A549 (cell line): ENCODE measurements at regions not wholly inside any gene's neighbourhood (a gene's known extent, or its start where the extent isn't known, plus 50 kb on each side); places are given as distances from the start of the nearest gene placed in this dataset.

ENCODE experiments used
- ATAC-seq, 2 experiments: fragments of 200-7000 bp in 1 of 2; fragments of >200 bp in 1 of 2; cut with Nextera tagmentation in 1 of 2; cut with Tn5 transposase in 1 of 2; 3 replicates each; pipeline versions ENCODE4 v1.8.0 to v1.9.1; 2018 to 2020; ENCODE audit warnings: mild to moderate bottlenecking in 1 of 2, moderate library complexity in 1 of 2
- CTCF ChIA-PET: fragments of 300-600 bp; sonication (Branson Sonifier 250); formaldehyde crosslinking; extraction: SDS; loops from one replicate; lab custom pipeline; 2021; ENCODE audit warnings: antibody characterized with exemption, inconsistent platforms; lab: Yijun Ruan, JAX
- POLR2A ChIA-PET: fragments of 350-600 bp; formaldehyde crosslinking; extraction: SDS; loops from one replicate; lab custom pipeline; 2021; ENCODE audit warnings: antibody characterized with exemption, inconsistent platforms; lab: Yijun Ruan, JAX
- DNase-seq, 2 experiments: peaks; one replicate each; pipeline versions ENCODE4 v3.0.0 to v3.0.0-alpha.2; 2011 to 2016; ENCODE audit warnings: low read depth in 1 of 2, low spot score in 1 of 2
- FAIRE-seq: peaks from 2 replicates; lab custom pipeline; 2011; peaks lifted over from hg19 to GRCh38; lab: Jason Lieb, UNC
- H3K27ac ChIP-seq, 2 experiments: fragments of >200 bp; sonication (Bioruptor Twin); formaldehyde crosslinking; 3 replicates each; pipeline ENCODE4 v1.5.1; 2016 to 2017
- H3K4me1 ChIP-seq: fragments of >200 bp; sonication (Bioruptor Twin); formaldehyde crosslinking; 3 replicates; pipeline ENCODE4 v1.6.1; 2016
- H3K4me2 ChIP-seq: fragments of >200 bp; sonication (Bioruptor Twin); formaldehyde crosslinking; 3 replicates; pipeline ENCODE4 v1.6.1; 2016
- H3K4me3 ChIP-seq: fragments of >200 bp; sonication (Bioruptor Twin); formaldehyde crosslinking; 3 replicates; pipeline ENCODE4 v1.5.1; 2016
- H3K9me3 ChIP-seq: fragments of >200 bp; sonication (Bioruptor Twin); formaldehyde crosslinking; 3 replicates; pipeline ENCODE4 v1.6.1; 2016
- CBX2 ChIP-seq: fragments of 200-600 bp; sonication (generic); IDR thresholded peaks from 2 replicates; pipeline ENCODE4 v1.6.1; 2016; ENCODE audit warnings: low read depth, mild to moderate bottlenecking, borderline replicate concordance
- CHD2 ChIP-seq: fragments of 150-350 bp; IDR thresholded peaks from 2 replicates; pipeline ENCODE4 v1.6.1; 2014; ENCODE audit warnings: low read length; ENCODE audit not compliant: partially characterized antibody
- EHF ChIP-seq: fragments of 250-450 bp; sonication (Bioruptor Pico); IDR thresholded peaks from 2 replicates; pipeline ENCODE4 v1.5.0; 2020; ENCODE audit warnings: mild to moderate bottlenecking
- EHMT2 ChIP-seq: fragments of 200-600 bp; sonication (generic); IDR thresholded peaks from 2 replicates; pipeline ENCODE4 v1.6.1; 2016; ENCODE audit warnings: antibody characterized with exemption, low read depth, mild to moderate bottlenecking, moderate library complexity
- EP300 ChIP-seq, 2 experiments: fragments of >200 bp; sonication (Bioruptor Twin); formaldehyde crosslinking; IDR thresholded peaks; 2 replicates in 1 of 2; 3 replicates in 1 of 2; pipeline ENCODE4 v1.6.1; 2016 to 2017
- FOSB ChIP-seq: fragments of 250-450 bp; sonication (Bioruptor Pico); IDR thresholded peaks from 2 replicates; pipeline ENCODE4 v1.5.0; 2020; ENCODE audit warnings: mild to moderate bottlenecking, moderate library complexity
- FOXS1 ChIP-seq: fragments of 250-450 bp; sonication (Bioruptor Pico); IDR thresholded peaks from 2 replicates; pipeline ENCODE4 v1.5.0; 2020; ENCODE audit warnings: mild to moderate bottlenecking, moderate library complexity
- GATA3 ChIP-seq: IDR thresholded peaks from 2 replicates; pipeline ENCODE4 v1.6.1; 2012; ENCODE audit warnings: borderline replicate concordance
- HMGXB4 ChIP-seq: fragments of 250-450 bp; sonication (Bioruptor Pico); IDR thresholded peaks from 2 replicates; pipeline ENCODE4 v1.5.0; 2021; ENCODE audit warnings: mild to moderate bottlenecking, moderate library complexity, borderline replicate concordance
- JUN ChIP-seq, 2 experiments: fragments of >200 bp; sonication (Bioruptor Twin); formaldehyde crosslinking; IDR thresholded peaks; 2 replicates in 1 of 2; 3 replicates in 1 of 2; pipeline ENCODE4 v1.6.1; 2016 to 2017
- KDM1A ChIP-seq: fragments of 200-600 bp; sonication (generic); IDR thresholded peaks from 2 replicates; pipeline ENCODE4 v1.6.1; 2016; ENCODE audit warnings: low read depth, mild to moderate bottlenecking
- KDM5A ChIP-seq: fragments of 200-600 bp; sonication (generic); IDR thresholded peaks from 2 replicates; pipeline ENCODE4 v1.6.1; 2016; ENCODE audit warnings: antibody characterized with exemption, mild to moderate bottlenecking
- MAFK ChIP-seq: fragments of 450-650 bp; IDR thresholded peaks from 2 replicates; pipeline ENCODE4 v1.6.1; 2014; ENCODE audit not compliant: partially characterized antibody
- MYC ChIP-seq: IDR thresholded peaks from 2 replicates; pipeline ENCODE4 v1.6.1; 2012; ENCODE audit warnings: mild to moderate bottlenecking, inconsistent platforms, low read length, improper control_type of control experiment, borderline replicate concordance
- NR3C1 ChIP-seq: fragments of >200 bp; sonication (Bioruptor Twin); formaldehyde crosslinking; IDR thresholded peaks from 3 replicates; pipeline ENCODE4 v1.6.1; 2017
- PHF8 ChIP-seq: fragments of 200-600 bp; sonication (generic); IDR thresholded peaks from 2 replicates; pipeline ENCODE4 v1.6.1; 2016; ENCODE audit warnings: low read depth, mild to moderate bottlenecking, antibody characterized with exemption, moderate library complexity, borderline replicate concordance
- POLR2A ChIP-seq: IDR thresholded peaks from 2 replicates; pipeline ENCODE4 v1.6.1; 2012; ENCODE audit warnings: mild to moderate bottlenecking, low read length
- POLR2AphosphoS2 ChIP-seq: conservative IDR thresholded peaks from 2 replicates; pipeline ENCODE4 v1.6.1; 2012; ENCODE audit warnings: low read length, improper control_type of control experiment, inconsistent platforms
- RAD21 ChIP-seq, 2 experiments: fragments of >200 bp in 1 of 2; sonication (Bioruptor Twin) in 1 of 2; formaldehyde crosslinking in 1 of 2; IDR thresholded peaks in 1 of 2; conservative IDR thresholded peaks in 1 of 2; 2 replicates in 1 of 2; 3 replicates in 1 of 2; pipeline ENCODE4 v1.6.1; 2012 to 2018; ENCODE audit warnings: inconsistent platforms in 1 of 2
- SMC3 ChIP-seq: fragments of >200 bp; sonication (Bioruptor Twin); formaldehyde crosslinking; IDR thresholded peaks from 3 replicates; pipeline ENCODE4 v1.6.1; 2018; ENCODE audit warnings: inconsistent platforms
- TP53 ChIP-seq: fragments of 250-450 bp; sonication (Bioruptor Pico); IDR thresholded peaks from 2 replicates; pipeline ENCODE4 v1.5.0; 2021; ENCODE audit warnings: mild to moderate bottlenecking, moderate library complexity
- USF2 ChIP-seq: fragments of 450-650 bp; IDR thresholded peaks from 2 replicates; pipeline ENCODE4 v1.6.1; 2014; ENCODE audit warnings: antibody characterized with exemption
- ZC3H11A ChIP-seq: fragments of 450-650 bp; IDR thresholded peaks from 2 replicates; pipeline ENCODE4 v1.6.1; 2014; ENCODE audit warnings: antibody characterized with exemption, mild to moderate bottlenecking
- ZFP36 ChIP-seq: fragments of 450-650 bp; IDR thresholded peaks from 2 replicates; pipeline ENCODE4 v1.6.1; 2014; ENCODE audit warnings: borderline replicate concordance; ENCODE audit not compliant: partially characterized antibody
- ZNF302 ChIP-seq: fragments of 250-450 bp; sonication (Bioruptor Pico); IDR thresholded peaks from 2 replicates; pipeline ENCODE4 v1.9.0; 2021; ENCODE audit warnings: inconsistent platforms, mild to moderate bottlenecking, moderate library complexity
- ZSCAN20 ChIP-seq: fragments of 250-450 bp; sonication (Bioruptor Pico); IDR thresholded peaks from 2 replicates; pipeline ENCODE4 v1.8.0; 2022; ENCODE audit warnings: mild to moderate bottlenecking, moderate library complexity
- whole genome bisulfite sequencing: methylation state at CpG from one replicate; pipeline ENCODE4 v1.1.6; 2017; ENCODE audit errors: missing lambda C conversion rate; 5-methylcytosine and 5-hydroxymethylcytosine counted together
- TF ChIP-seq, protein P1 (sequence below): fragments of 200-600 bp; sonication (generic); IDR thresholded peaks from 2 replicates; pipeline ENCODE4 v1.6.1; 2016; ENCODE audit warnings: antibody characterized with exemption, mild to moderate bottlenecking, moderate library complexity
- TF ChIP-seq, protein P2 (sequence below): fragments of >200 bp; sonication (Bioruptor Twin); formaldehyde crosslinking; IDR thresholded peaks from 3 replicates; pipeline ENCODE4 v1.6.1; 2016
- TF ChIP-seq, protein P3 (sequence below): IDR thresholded peaks from 2 replicates; pipeline ENCODE4 v1.6.1; 2012; ENCODE audit warnings: low read depth, borderline replicate concordance

- TF ChIP-seq JUN (IDR thresholded peaks at IDR 0.05) (no peak), MYC (no peak), POLR2A (no peak), NR3C1 (no peak), CHD2 (no peak), HMGXB4 (CRISPR knock-in tag) (no peak), KDM5A (no peak), EHF (CRISPR knock-in tag) (no peak), PHF8 (no peak), ZC3H11A (no peak), CBX2 (no peak)
- TF ChIP-seq, protein P1, sequence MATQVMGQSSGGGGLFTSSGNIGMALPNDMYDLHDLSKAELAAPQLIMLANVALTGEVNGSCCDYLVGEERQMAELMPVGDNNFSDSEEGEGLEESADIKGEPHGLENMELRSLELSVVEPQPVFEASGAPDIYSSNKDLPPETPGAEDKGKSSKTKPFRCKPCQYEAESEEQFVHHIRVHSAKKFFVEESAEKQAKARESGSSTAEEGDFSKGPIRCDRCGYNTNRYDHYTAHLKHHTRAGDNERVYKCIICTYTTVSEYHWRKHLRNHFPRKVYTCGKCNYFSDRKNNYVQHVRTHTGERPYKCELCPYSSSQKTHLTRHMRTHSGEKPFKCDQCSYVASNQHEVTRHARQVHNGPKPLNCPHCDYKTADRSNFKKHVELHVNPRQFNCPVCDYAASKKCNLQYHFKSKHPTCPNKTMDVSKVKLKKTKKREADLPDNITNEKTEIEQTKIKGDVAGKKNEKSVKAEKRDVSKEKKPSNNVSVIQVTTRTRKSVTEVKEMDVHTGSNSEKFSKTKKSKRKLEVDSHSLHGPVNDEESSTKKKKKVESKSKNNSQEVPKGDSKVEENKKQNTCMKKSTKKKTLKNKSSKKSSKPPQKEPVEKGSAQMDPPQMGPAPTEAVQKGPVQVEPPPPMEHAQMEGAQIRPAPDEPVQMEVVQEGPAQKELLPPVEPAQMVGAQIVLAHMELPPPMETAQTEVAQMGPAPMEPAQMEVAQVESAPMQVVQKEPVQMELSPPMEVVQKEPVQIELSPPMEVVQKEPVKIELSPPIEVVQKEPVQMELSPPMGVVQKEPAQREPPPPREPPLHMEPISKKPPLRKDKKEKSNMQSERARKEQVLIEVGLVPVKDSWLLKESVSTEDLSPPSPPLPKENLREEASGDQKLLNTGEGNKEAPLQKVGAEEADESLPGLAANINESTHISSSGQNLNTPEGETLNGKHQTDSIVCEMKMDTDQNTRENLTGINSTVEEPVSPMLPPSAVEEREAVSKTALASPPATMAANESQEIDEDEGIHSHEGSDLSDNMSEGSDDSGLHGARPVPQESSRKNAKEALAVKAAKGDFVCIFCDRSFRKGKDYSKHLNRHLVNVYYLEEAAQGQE, result no peak
- TF ChIP-seq, protein P2, sequence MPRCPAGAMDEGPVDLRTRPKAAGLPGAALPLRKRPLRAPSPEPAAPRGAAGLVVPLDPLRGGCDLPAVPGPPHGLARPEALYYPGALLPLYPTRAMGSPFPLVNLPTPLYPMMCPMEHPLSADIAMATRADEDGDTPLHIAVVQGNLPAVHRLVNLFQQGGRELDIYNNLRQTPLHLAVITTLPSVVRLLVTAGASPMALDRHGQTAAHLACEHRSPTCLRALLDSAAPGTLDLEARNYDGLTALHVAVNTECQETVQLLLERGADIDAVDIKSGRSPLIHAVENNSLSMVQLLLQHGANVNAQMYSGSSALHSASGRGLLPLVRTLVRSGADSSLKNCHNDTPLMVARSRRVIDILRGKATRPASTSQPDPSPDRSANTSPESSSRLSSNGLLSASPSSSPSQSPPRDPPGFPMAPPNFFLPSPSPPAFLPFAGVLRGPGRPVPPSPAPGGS, result no peak
- POLR2A ChIA-PET, result no interaction called here
- WGBS, result 82% methylated on average over 3 of the region's 5 CpGs
- DNase-seq, result no peak
- no peak for ATAC-seq
- no peak overlapping the region for H3K4me2 ChIP-seq
- no peaks in the 10 kb centered on the region for H3K4me1 ChIP-seq
- CTCF ChIA-PET, result no interaction called here
- no peak overlapping the region for H3K4me3 ChIP-seq
- FAIRE-seq, result no peak
- H3K27ac ChIP-seq, result no peak overlapping the region
- no peaks in the 10 kb centered on the region for H3K9me3 ChIP-seq
Measured at GRCh38 chr9:104304925-104305324, 199.1 kb upstream of the OR13F1 start.

DNA sequence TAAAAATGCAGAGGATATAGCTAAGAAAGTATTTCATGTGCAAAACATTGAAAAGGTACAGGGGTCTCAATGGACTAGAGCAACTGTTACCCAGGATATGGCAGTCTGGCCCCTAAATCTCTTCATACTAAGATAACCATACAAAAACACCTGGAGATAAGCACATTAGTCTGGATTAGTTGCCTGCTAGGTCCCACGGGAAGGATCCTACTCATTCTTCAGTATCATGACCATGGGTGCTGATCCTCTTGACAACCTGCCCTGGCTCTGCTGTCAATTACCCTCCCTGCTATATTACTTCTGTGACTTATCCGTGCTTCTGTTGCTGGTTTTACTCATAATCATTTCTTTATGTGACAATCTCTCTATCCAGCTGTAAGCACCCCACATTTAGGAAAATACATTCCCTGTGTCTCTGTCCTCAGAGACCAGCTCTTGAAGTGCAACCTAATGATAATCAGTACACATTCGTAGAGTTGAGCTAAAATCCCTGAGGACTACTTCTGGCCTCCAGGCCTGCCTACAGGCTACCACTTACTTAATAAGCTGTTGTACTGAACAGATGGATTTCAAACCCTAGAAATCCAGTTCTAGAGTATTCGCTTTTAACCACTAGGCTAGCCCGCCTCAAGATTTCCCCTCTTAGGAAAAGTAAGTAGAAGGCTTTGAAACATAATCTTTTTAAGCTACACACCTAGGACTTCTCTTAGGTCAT is 190.5 kb upstream of the OR13F1 start:
- FAIRE-seq (no peak), ATAC-seq (no peak), DNase-seq (no peak)
- TF ChIP-seq EP300 (IDR thresholded peaks at IDR 0.05) (no peak), ZFP36 (no peak), KDM1A (no peak), ZNF302 (CRISPR knock-in tag) (no peak), MAFK (no peak), EHMT2 (no peak), RAD21 (conservative IDR thresholded peaks at IDR 0.05 in 1 of 2, IDR thresholded peaks at IDR 0.05 in 1 of 2) (no peak), CHD2 (no peak), ZSCAN20 (CRISPR knock-in tag) (no peak), FOSB (no peak), PHF8 (no peak), SMC3 (no peak), TP53 (no peak), MYC (no peak), GATA3 (no peak), USF2 (no peak), FOXS1 (CRISPR knock-in tag) (no peak), POLR2AphosphoS2 (no peak)
- TF ChIP-seq, protein P3, sequence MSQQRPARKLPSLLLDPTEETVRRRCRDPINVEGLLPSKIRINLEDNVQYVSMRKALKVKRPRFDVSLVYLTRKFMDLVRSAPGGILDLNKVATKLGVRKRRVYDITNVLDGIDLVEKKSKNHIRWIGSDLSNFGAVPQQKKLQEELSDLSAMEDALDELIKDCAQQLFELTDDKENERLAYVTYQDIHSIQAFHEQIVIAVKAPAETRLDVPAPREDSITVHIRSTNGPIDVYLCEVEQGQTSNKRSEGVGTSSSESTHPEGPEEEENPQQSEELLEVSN, result no peak
- Histone ChIP-seq H3K4me3 (no peak overlapping the region), H3K4me1 (no peaks in the 10 kb centered on the region), H3K27ac (no peak overlapping the region), H3K9me3 (no peaks in the 10 kb centered on the region), H3K4me2 (no peak overlapping the region)
- ChIA-PET POLR2A (no interaction called here), CTCF (interaction anchor here (1.5 kb wide), 1 partner anchor 73 kb away, joined by 7 read pairs; no protein-coding TSS in a partner anchor)
- 33% methylated on average over 5 of the region's 5 CpGs for WGBS
